PC-9 (cell line): ENCODE measurements at regions not wholly inside any gene's neighbourhood (a gene's known extent, or its start where the extent isn't known, plus 50 kb on each side); places are given as distances from the start of the nearest gene placed in this dataset.

Experiments
- CTCF ChIP-seq: fragments of 200-600 bp; sonication (generic); conservative IDR thresholded peaks from 2 replicates; pipeline ENCODE4 v1.6.1; 2017; ENCODE audit warnings: mixed run types, antibody characterized with exemption, mild to moderate bottlenecking, moderate library complexity
- EZH2 ChIP-seq: fragments of 200-600 bp; sonication (generic); IDR thresholded peaks from 2 replicates; pipeline ENCODE4 v1.8.0; 2017; ENCODE audit warnings: antibody characterized with exemption, low read depth

- TF ChIP-seq CTCF (no peak), EZH2 (no peak)
These were observed 358.0 kb upstream of the POU1F1 start for GRCh38 chr3:87634426-87634825.
